ENCODE measurements at regions not wholly inside any gene's neighbourhood (a gene's known extent, or its start where the extent isn't known, plus 50 kb on each side); places are given as distances from the start of the nearest gene placed in this dataset.

- H3K36me3 ChIP-seq (ENCODE audit: control insufficient read depth, insufficient read depth, low read length), result no peaks in the 10 kb centered on the region
- Mint-ChIP-seq H3K4me3 (no peak overlapping the region), H3K4me1 (no peaks in the 10 kb centered on the region), H3K9me3 (no peaks in the 10 kb centered on the region), H3K27ac (no peak overlapping the region), H3K36me3 (no peaks in the 10 kb centered on the region), H3K27me3 (ENCODE audit: low read depth in 2 of 2) (peaks cover 23 to 47% of the 10 kb centered on the region in 2 donors)
- H3K27me3 ChIP-seq (ENCODE audit: control insufficient read depth, insufficient read depth, low read length), result no peaks in the 10 kb centered on the region
- DNase-seq (no peak), ATAC-seq (no peak)
- 90% methylated on average over 3 of the region's 3 CpGs for WGBS (ENCODE audit: insufficient coverage)
- no peak for TF ChIP-seq CTCF (IDR thresholded peaks at IDR 0.05)
- H3K4me1 ChIP-seq (ENCODE audit: control insufficient read depth, insufficient read depth, low read length), result no peaks in the 10 kb centered on the region
- H3K27ac ChIP-seq (ENCODE audit: low read length), result no peak overlapping the region
- H3K9me3 ChIP-seq (ENCODE audit: control insufficient read depth, insufficient read depth, low read length), result no peaks in the 10 kb centered on the region
- no peak overlapping the region for H3K4me3 ChIP-seq (ENCODE audit: low read length)
- intact Hi-C loops (cut with micrococcal nuclease), result no loop called here
Observed at GRCh38 chr2:105627534-105627933, 117.2 kb upstream of the NCK2 start.

- H3K9me3 ChIP-seq (ENCODE audit: control insufficient read depth, insufficient read depth, low read length), result no peaks in the 10 kb centered on the region
- Mint-ChIP-seq H3K4me1 (no peaks in the 10 kb centered on the region), H3K4me3 (no peak overlapping the region), H3K27ac (no peak overlapping the region), H3K36me3 (no peaks in the 10 kb centered on the region), H3K27me3 (ENCODE audit: low read depth in 2 of 2) (peaks cover 26 to 47% of the 10 kb centered on the region in 2 donors), H3K9me3 (no peaks in the 10 kb centered on the region)
- no peaks in the 10 kb centered on the region for H3K4me1 ChIP-seq (ENCODE audit: control insufficient read depth, insufficient read depth, low read length)
- WGBS (ENCODE audit: insufficient coverage), result 92% methylated on average over 3 of the region's 3 CpGs
- no peaks in the 10 kb centered on the region for H3K27me3 ChIP-seq (ENCODE audit: control insufficient read depth, insufficient read depth, low read length)
- TF ChIP-seq CTCF (IDR thresholded peaks at IDR 0.05), result no peak
- no peak overlapping the region for H3K27ac ChIP-seq (ENCODE audit: low read length)
- H3K4me3 ChIP-seq (ENCODE audit: low read length), result no peak overlapping the region
- DNase-seq (no peak), ATAC-seq (no peak)
- H3K36me3 ChIP-seq (ENCODE audit: control insufficient read depth, insufficient read depth, low read length), result no peaks in the 10 kb centered on the region
- intact Hi-C loops (cut with micrococcal nuclease), result no loop called here
Observed at GRCh38 chr2:105626966-105627340, 117.8 kb upstream of the NCK2 start.

GRCh38 chr2:105626212-105626965 lies 118.3 kb upstream of the NCK2 start:
- Histone ChIP-seq H3K9me3 (ENCODE audit: control insufficient read depth, insufficient read depth, low read length) (no peaks in the 10 kb centered on the region), H3K27me3 (ENCODE audit: control insufficient read depth, insufficient read depth, low read length) (no peaks in the 10 kb centered on the region), H3K36me3 (ENCODE audit: control insufficient read depth, insufficient read depth, low read length) (no peaks in the 10 kb centered on the region), H3K4me3 (ENCODE audit: low read length) (no peak overlapping the region), H3K27ac (ENCODE audit: low read length) (no peak overlapping the region), H3K4me1 (ENCODE audit: control insufficient read depth, insufficient read depth, low read length) (no peaks in the 10 kb centered on the region)
- no peaks in the 10 kb centered on the region for H3K4me1 Mint-ChIP-seq
- H3K9me3 Mint-ChIP-seq, result no peaks in the 10 kb centered on the region
- no peaks in the 10 kb centered on the region for H3K36me3 Mint-ChIP-seq
- DNase-seq, result no peak
- WGBS (ENCODE audit: insufficient coverage), result 83% methylated on average over 5 of the region's 7 CpGs
- H3K27me3 Mint-ChIP-seq (ENCODE audit: low read depth in 2 of 2), result peaks cover 27 to 47% of the 10 kb centered on the region in 2 donors
- no peak overlapping the region for H3K4me3 Mint-ChIP-seq
- no peak overlapping the region for H3K27ac Mint-ChIP-seq
- no peak for ATAC-seq
- intact Hi-C loops (cut with micrococcal nuclease), result no loop called here
- TF ChIP-seq CTCF (IDR thresholded peaks at IDR 0.05), result no peak

- no peak overlapping the region for H3K27ac ChIP-seq (ENCODE audit: low read length)
- no peaks in the 10 kb centered on the region for H3K36me3 ChIP-seq (ENCODE audit: control insufficient read depth, insufficient read depth, low read length)
- H3K36me3 Mint-ChIP-seq, result no peaks in the 10 kb centered on the region
- no peak for TF ChIP-seq CTCF (IDR thresholded peaks at IDR 0.05)
- intact Hi-C loops (cut with micrococcal nuclease), result no loop called here
- peaks cover 31 to 48% of the 10 kb centered on the region in 2 donors for H3K27me3 Mint-ChIP-seq (ENCODE audit: low read depth in 2 of 2)
- H3K4me3 Mint-ChIP-seq, result no peak overlapping the region
- H3K27ac Mint-ChIP-seq, result no peak overlapping the region
- no peaks in the 10 kb centered on the region for H3K4me1 Mint-ChIP-seq
- no peaks in the 10 kb centered on the region for H3K9me3 Mint-ChIP-seq
- DNase-seq, result no peak
- WGBS (ENCODE audit: insufficient coverage), result 60% methylated on average over 11 of the region's 11 CpGs
- no peaks in the 10 kb centered on the region for H3K27me3 ChIP-seq (ENCODE audit: control insufficient read depth, insufficient read depth, low read length)
- no peak overlapping the region for H3K4me3 ChIP-seq (ENCODE audit: low read length)
- no peak for ATAC-seq
- no peaks in the 10 kb centered on the region for H3K4me1 ChIP-seq (ENCODE audit: control insufficient read depth, insufficient read depth, low read length)
- H3K9me3 ChIP-seq (ENCODE audit: control insufficient read depth, insufficient read depth, low read length), result no peaks in the 10 kb centered on the region
Observed at GRCh38 chr2:105625632-105626031, 119.1 kb upstream of the NCK2 start.
